HL-60 (cell line): ENCODE measurements at regions not wholly inside any gene's neighbourhood (a gene's known extent, or its start where the extent isn't known, plus 50 kb on each side); places are given as distances from the start of the nearest gene placed in this dataset.

ENCODE experiments used
- DNase-seq, 2 experiments: peaks; one replicate each; pipeline ENCODE4 v3.0.0-alpha.2; 2010 to 2020; ENCODE audit warnings: low read depth in 1 of 2, low spot score in 1 of 2
- H3K27ac ChIP-seq: fragments of 250-450 bp; sonication (Bioruptor Pico); replicated peaks from 2 replicates; pipeline ENCODE4 v1.5.1; 2020; ENCODE audit warnings: mild to moderate bottlenecking, moderate library complexity
- H3K27me3 ChIP-seq: fragments of 250-450 bp; sonication (Bioruptor Pico); 2 replicates; pipeline ENCODE4 v1.5.1; 2021; ENCODE audit warnings: mild to moderate bottlenecking, moderate library complexity; ENCODE audit not compliant: insufficient read depth, poor library complexity, severe bottlenecking
- H3K4me3 ChIP-seq: replicated peaks from 2 replicates; pipeline ENCODE4 v1.5.1; 2011; ENCODE audit warnings: mild to moderate bottlenecking, control low read depth, low read length; ENCODE audit not compliant: insufficient read depth
- CTCF ChIP-seq: IDR thresholded peaks from one replicate; pipeline ENCODE4 v1.5.1; 2011; ENCODE audit warnings: low read length, control low read depth, inconsistent platforms; ENCODE audit not compliant: insufficient read depth
- GABPA ChIP-seq: IDR thresholded peaks from 2 replicates; pipeline ENCODE4 v1.6.1; 2012; ENCODE audit warnings: low read depth
- POLR2AphosphoS5 ChIP-seq: IDR thresholded peaks from 2 replicates; pipeline ENCODE4 v1.6.1; 2012; ENCODE audit warnings: low read depth
- REST ChIP-seq: IDR thresholded peaks from 2 replicates; pipeline ENCODE4 v1.6.1; 2012; ENCODE audit warnings: low read depth; ENCODE audit not compliant: insufficient replicate concordance
- SPI1 ChIP-seq: IDR thresholded peaks from 2 replicates; pipeline ENCODE4 v1.6.1; 2012; ENCODE audit warnings: low read depth, mild to moderate bottlenecking, borderline replicate concordance

- Histone ChIP-seq H3K27ac (no peak overlapping the region), H3K4me3 (no peak overlapping the region), H3K27me3 (no peaks in the 10 kb centered on the region)
- TF ChIP-seq POLR2AphosphoS5 (no peak), CTCF (no peak), GABPA (no peak), REST (no peak), SPI1 (no peak)
- DNase-seq, result no peak
These were observed 113.4 kb upstream of the IRS2 start for GRCh38 chr13:109899748-109900147.

- DNase-seq, result no peak
- Histone ChIP-seq H3K27ac (no peak overlapping the region), H3K27me3 (no peaks in the 10 kb centered on the region), H3K4me3 (no peak overlapping the region)
- TF ChIP-seq SPI1, result no peak
- TF ChIP-seq REST, result no peak
- TF ChIP-seq POLR2AphosphoS5, result no peak
These were observed 112.9 kb upstream of the IRS2 start for GRCh38 chr13:109899316-109899715.

- Histone ChIP-seq H3K4me3 (no peak overlapping the region), H3K27ac (no peak overlapping the region), H3K27me3 (no peaks in the 10 kb centered on the region)
- no peak for DNase-seq
- TF ChIP-seq REST, result no peak
- no peak for TF ChIP-seq CTCF
- no peak for TF ChIP-seq GABPA
These were observed 111.7 kb upstream of the IRS2 start for GRCh38 chr13:109897988-109898624.

GRCh38 chr13:109892101-109892500 lies 105.7 kb upstream of the IRS2 start:
- no peak for DNase-seq
- no peak overlapping the region for H3K27ac ChIP-seq
- TF ChIP-seq CTCF (no peak), POLR2AphosphoS5 (no peak), SPI1 (no peak), REST (no peak), GABPA (no peak)
- H3K27me3 ChIP-seq, result no peaks in the 10 kb centered on the region
- H3K4me3 ChIP-seq, result no peak overlapping the region
